HEK293 (cell line): ENCODE measurements at regions not wholly inside any gene's neighbourhood (a gene's known extent, or its start where the extent isn't known, plus 50 kb on each side); places are given as distances from the start of the nearest gene placed in this dataset.

Source experiments
- CTCF ChIA-PET: fragments of 350-600 bp; formaldehyde crosslinking; extraction: SDS; loops from one replicate; lab custom pipeline; 2021; ENCODE audit warnings: antibody characterized with exemption; lab: Yijun Ruan, JAX
- POLR2A ChIA-PET: fragments of 300-600 bp; formaldehyde crosslinking; extraction: SDS; loops from one replicate; lab custom pipeline; 2020; ENCODE audit warnings: antibody characterized with exemption, inconsistent platforms; lab: Yijun Ruan, JAX
- H3K27ac ChIP-seq: fragments of 200-500 bp; sonication (Bioruptor generic); 2 replicates; pipeline ENCODE4 v1.5.1; 2014; ENCODE audit warnings: low read depth, low read length, control low read depth, inconsistent platforms; ENCODE audit errors: extremely low read depth
- H3K36me3 ChIP-seq, 2 experiments: fragments of 200-500 bp in 1 of 2; sonication (Bioruptor generic) in 1 of 2; 1 replicate in 1 of 2; 2 replicates in 1 of 2; pipeline ENCODE4 v1.5.1; 2014 to 2017; ENCODE audit warnings: inconsistent platforms in 2 of 2, low read length in 2 of 2; ENCODE audit not compliant: control insufficient read depth in 2 of 2, insufficient read depth in 1 of 2
- H3K4me1 ChIP-seq: fragments of 200-500 bp; sonication (Bioruptor generic); 2 replicates; pipeline ENCODE4 v1.5.1; 2014; ENCODE audit warnings: mild to moderate bottlenecking, low read length, inconsistent platforms; ENCODE audit not compliant: control insufficient read depth, insufficient read depth
- H3K4me3 ChIP-seq: 2 replicates; pipeline ENCODE4 v1.5.1; 2011; ENCODE audit warnings: low read depth, mild to moderate bottlenecking, control low read depth, low read length, moderate library complexity
- H3K9me3 ChIP-seq: fragments of 200-500 bp; sonication (Bioruptor generic); 2 replicates; pipeline ENCODE4 v1.5.1; 2014; ENCODE audit warnings: low read depth, low read length, inconsistent platforms; ENCODE audit not compliant: control insufficient read depth, insufficient read depth
- BCL11A ChIP-seq: fragments of 450-650 bp; formaldehyde crosslinking; IDR thresholded peaks from 2 replicates; pipeline ENCODE4 v1.5.1; 2016; ENCODE audit warnings: low read depth, missing biosample characterization, missing genetic modification characterization
- KLF1 ChIP-seq: fragments of 450-650 bp; formaldehyde crosslinking; IDR thresholded peaks from 2 replicates; pipeline ENCODE4 v1.5.1; 2016; ENCODE audit warnings: missing biosample characterization, missing genetic modification characterization
- REPIN1 ChIP-seq: fragments of 450-650 bp; formaldehyde crosslinking; IDR thresholded peaks from 2 replicates; pipeline ENCODE4 v1.5.1; 2017; ENCODE audit warnings: missing biosample characterization, missing genetic modification characterization, low read depth
- REST ChIP-seq: fragments of 450-650 bp; formaldehyde crosslinking; IDR thresholded peaks from 2 replicates; pipeline ENCODE4 v1.5.1; 2016; ENCODE audit warnings: missing biosample characterization, missing genetic modification characterization
- SALL2 ChIP-seq: fragments of 450-650 bp; formaldehyde crosslinking; IDR thresholded peaks from 2 replicates; pipeline ENCODE4 v1.5.0; 2017; ENCODE audit warnings: missing biosample characterization, mild to moderate bottlenecking, missing genetic modification characterization, borderline replicate concordance
- SCRT2 ChIP-seq: fragments of 450-650 bp; formaldehyde crosslinking; IDR thresholded peaks from 2 replicates; pipeline ENCODE4 v1.5.1; 2016; ENCODE audit warnings: missing biosample characterization, missing genetic modification characterization
- TCF7L2 ChIP-seq: IDR thresholded peaks from 2 replicates; pipeline ENCODE4 v1.6.1; 2011; ENCODE audit warnings: low read depth, mild to moderate bottlenecking, inconsistent platforms, low read length, moderate library complexity, borderline replicate concordance
- ZNF146 ChIP-seq: fragments of 450-650 bp; formaldehyde crosslinking; IDR thresholded peaks from 2 replicates; pipeline ENCODE4 v1.5.1; 2016; ENCODE audit warnings: missing biosample characterization, missing genetic modification characterization
- ZNF221 ChIP-seq: fragments of 450-650 bp; formaldehyde crosslinking; IDR thresholded peaks from 2 replicates; pipeline ENCODE4 v1.5.1; 2017; ENCODE audit warnings: missing biosample characterization, missing genetic modification characterization, borderline replicate concordance
- ZNF600 ChIP-seq: fragments of 450-650 bp; formaldehyde crosslinking; IDR thresholded peaks from 2 replicates; pipeline ENCODE4 v1.5.1; 2016; ENCODE audit warnings: missing biosample characterization, missing genetic modification characterization
- ZNF610 ChIP-seq: fragments of 450-650 bp; formaldehyde crosslinking; IDR thresholded peaks from 2 replicates; pipeline ENCODE4 v1.5.1; 2016; ENCODE audit warnings: missing biosample characterization, missing genetic modification characterization, borderline replicate concordance
- ZNF658 ChIP-seq: fragments of 450-650 bp; formaldehyde crosslinking; IDR thresholded peaks from 2 replicates; pipeline ENCODE4; 2016; ENCODE audit warnings: missing biosample characterization, missing genetic modification characterization
- ZNF664 ChIP-seq: fragments of 450-650 bp; formaldehyde crosslinking; IDR thresholded peaks from 2 replicates; pipeline ENCODE4 v1.5.1; 2016; ENCODE audit warnings: missing biosample characterization, missing genetic modification characterization
- ZNF776 ChIP-seq: fragments of 450-650 bp; formaldehyde crosslinking; IDR thresholded peaks from 2 replicates; pipeline ENCODE4 v1.5.0; 2017; ENCODE audit warnings: missing biosample characterization, missing genetic modification characterization, borderline replicate concordance
- ZNF843 ChIP-seq: fragments of 450-650 bp; formaldehyde crosslinking; IDR thresholded peaks from 2 replicates; pipeline ENCODE4 v1.5.1; 2016; ENCODE audit warnings: missing biosample characterization, missing genetic modification characterization
- TF ChIP-seq, protein P1 (sequence below): fragments of 450-650 bp; formaldehyde crosslinking; IDR thresholded peaks from 2 replicates; pipeline ENCODE4 v1.5.1; 2016; ENCODE audit warnings: missing biosample characterization, missing genetic modification characterization, borderline replicate concordance
- TF ChIP-seq, protein P2 (sequence below): fragments of 450-650 bp; formaldehyde crosslinking; IDR thresholded peaks from 2 replicates; pipeline ENCODE4 v1.5.1; 2016; ENCODE audit warnings: missing biosample characterization, missing genetic modification characterization, low read depth

DNA sequence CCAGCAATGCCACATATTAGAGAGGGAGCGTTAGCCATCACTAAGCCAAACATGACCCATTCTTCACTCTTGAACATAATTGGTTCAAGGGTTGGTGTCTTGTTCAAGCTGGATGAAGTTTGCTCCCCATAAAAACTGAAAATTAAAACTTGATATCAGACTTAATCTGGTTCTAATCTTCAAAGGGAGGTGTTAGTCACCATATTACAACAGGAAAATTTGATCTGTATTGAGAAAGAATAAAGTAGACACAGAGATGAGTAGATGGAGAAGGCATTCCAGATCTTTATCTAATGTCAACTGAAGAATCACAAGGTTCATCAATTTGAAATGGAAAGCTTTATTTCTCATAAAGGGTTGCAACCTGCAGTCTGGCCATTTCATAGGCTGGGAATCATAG, 972.8 kb downstream of the HACE1 start:
- TF ChIP-seq SCRT2 (tag by site-specific recombination) (no peak), ZNF146 (tag by site-specific recombination) (no peak), KLF1 (tag by site-specific recombination) (no peak), REST (tag by site-specific recombination) (no peak), ZNF600 (tag by site-specific recombination) (no peak), REPIN1 (no peak), ZNF610 (no peak), ZNF776 (tag by site-specific recombination) (no peak), ZNF843 (tag by site-specific recombination) (no peak), ZNF658 (tag by site-specific recombination) (no peak)
- Histone ChIP-seq H3K4me1 (no peaks in the 10 kb centered on the region), H3K9me3 (no peaks in the 10 kb centered on the region), H3K4me3 (no peak overlapping the region), H3K27ac (no peak overlapping the region), H3K36me3 (no peaks in the 10 kb centered on the region)
- ChIA-PET CTCF (no interaction called here), POLR2A (no interaction called here)

GRCh38 chr6:103885446-103885845, 974.3 kb downstream of the HACE1 start:
- CTCF ChIA-PET = no interaction called here
- no peaks in the 10 kb centered on the region for H3K9me3 ChIP-seq
- TF ChIP-seq, protein P1, sequence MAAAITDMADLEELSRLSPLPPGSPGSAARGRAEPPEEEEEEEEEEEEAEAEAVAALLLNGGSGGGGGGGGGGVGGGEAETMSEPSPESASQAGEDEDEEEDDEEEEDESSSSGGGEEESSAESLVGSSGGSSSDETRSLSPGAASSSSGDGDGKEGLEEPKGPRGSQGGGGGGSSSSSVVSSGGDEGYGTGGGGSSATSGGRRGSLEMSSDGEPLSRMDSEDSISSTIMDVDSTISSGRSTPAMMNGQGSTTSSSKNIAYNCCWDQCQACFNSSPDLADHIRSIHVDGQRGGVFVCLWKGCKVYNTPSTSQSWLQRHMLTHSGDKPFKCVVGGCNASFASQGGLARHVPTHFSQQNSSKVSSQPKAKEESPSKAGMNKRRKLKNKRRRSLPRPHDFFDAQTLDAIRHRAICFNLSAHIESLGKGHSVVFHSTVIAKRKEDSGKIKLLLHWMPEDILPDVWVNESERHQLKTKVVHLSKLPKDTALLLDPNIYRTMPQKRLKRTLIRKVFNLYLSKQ (tag by site-specific recombination) = no peak
- TF ChIP-seq BCL11A (tag by site-specific recombination) (no peak), ZNF664 (tag by site-specific recombination) (no peak), SALL2 (no peak), ZNF600 (tag by site-specific recombination) (no peak)
- TF ChIP-seq, protein P2, sequence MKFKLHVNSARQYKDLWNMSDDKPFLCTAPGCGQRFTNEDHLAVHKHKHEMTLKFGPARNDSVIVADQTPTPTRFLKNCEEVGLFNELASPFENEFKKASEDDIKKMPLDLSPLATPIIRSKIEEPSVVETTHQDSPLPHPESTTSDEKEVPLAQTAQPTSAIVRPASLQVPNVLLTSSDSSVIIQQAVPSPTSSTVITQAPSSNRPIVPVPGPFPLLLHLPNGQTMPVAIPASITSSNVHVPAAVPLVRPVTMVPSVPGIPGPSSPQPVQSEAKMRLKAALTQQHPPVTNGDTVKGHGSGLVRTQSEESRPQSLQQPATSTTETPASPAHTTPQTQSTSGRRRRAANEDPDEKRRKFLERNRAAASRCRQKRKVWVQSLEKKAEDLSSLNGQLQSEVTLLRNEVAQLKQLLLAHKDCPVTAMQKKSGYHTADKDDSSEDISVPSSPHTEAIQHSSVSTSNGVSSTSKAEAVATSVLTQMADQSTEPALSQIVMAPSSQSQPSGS (tag by site-specific recombination) = no peak
- no peaks in the 10 kb centered on the region for H3K36me3 ChIP-seq
- POLR2A ChIA-PET = no interaction called here
- no peaks in the 10 kb centered on the region for H3K4me1 ChIP-seq
- no peak overlapping the region for H3K4me3 ChIP-seq
- no peak overlapping the region for H3K27ac ChIP-seq

GRCh38 chr6:103879800-103880199, 979.9 kb downstream of the HACE1 start:
- Histone ChIP-seq H3K4me3 (no peak overlapping the region), H3K27ac (no peak overlapping the region), H3K4me1 (no peaks in the 10 kb centered on the region), H3K9me3 (no peaks in the 10 kb centered on the region), H3K36me3 (no peaks in the 10 kb centered on the region)
- TF ChIP-seq ZNF610 (no peak), TCF7L2 (no peak), ZNF221 (tag by site-specific recombination) (no peak)
- POLR2A ChIA-PET = no interaction called here
- CTCF ChIA-PET = no interaction called here
